NT2/D1 (cell line): ENCODE measurements at regions not wholly inside any gene's neighbourhood (a gene's known extent, or its start where the extent isn't known, plus 50 kb on each side); places are given as distances from the start of the nearest gene placed in this dataset.

Source experiments
- YY1 ChIP-seq: IDR thresholded peaks from 2 replicates; pipeline ENCODE4 v1.6.1; 2011; ENCODE audit not compliant: insufficient read length, insufficient read depth
- ZNF274 ChIP-seq: IDR thresholded peaks from 2 replicates; pipeline ENCODE4 v1.6.1; 2011; ENCODE audit warnings: mild to moderate bottlenecking, low read depth, low read length

- TF ChIP-seq ZNF274 (no peak), YY1 (no peak)
Observed at GRCh38 chr2:56874717-56875116, 690.9 kb downstream of the CCDC85A start.
